NCI-H2029 treated with DMSO at 0.1 percent for 48 hours (cell line): ENCODE measurements at regions not wholly inside any gene's neighbourhood (a gene's known extent, or its start where the extent isn't known, plus 50 kb on each side); places are given as distances from the start of the nearest gene placed in this dataset.
"Not testable (repeated sequence)": the region's sequence is repeated elsewhere in the genome, so short reads cannot be mapped to it uniquely, and the experiment has no call there.

ENCODE experiments used
- DNase-seq: peaks from one replicate; lab custom pipeline; 2025; lab: John Stamatoyannopoulos, UW

DNA sequence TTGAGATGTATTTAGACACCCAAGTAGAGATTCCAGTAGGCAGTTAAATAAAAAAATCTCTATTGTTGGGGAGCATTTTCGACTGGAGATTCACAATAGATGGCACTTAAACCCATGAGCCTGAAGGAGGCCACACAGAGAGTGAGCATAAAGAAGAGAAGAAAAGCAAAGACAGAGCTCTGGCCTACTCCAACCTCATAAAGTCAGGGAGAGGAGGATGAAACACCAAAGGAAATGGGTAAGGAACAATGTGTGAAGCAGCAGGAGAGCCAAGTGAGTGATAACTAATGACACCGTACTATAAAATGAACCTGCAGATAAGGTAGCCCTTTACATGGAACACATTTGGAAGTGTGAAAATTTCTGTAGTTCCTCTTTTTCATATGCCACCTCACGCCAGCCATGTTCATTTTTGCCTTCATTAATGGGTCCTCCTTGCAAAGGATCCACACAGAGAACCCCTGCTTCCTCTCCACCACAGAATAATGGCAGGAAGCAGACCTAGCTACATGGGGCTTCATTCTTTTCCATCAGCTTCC lies 150.0 kb upstream of the SYT10 start:
- no peak for DNase-seq

GRCh38 chr12:33593753-33594152 lies 154.1 kb upstream of the SYT10 start:
- DNase-seq = no peak

DNA sequence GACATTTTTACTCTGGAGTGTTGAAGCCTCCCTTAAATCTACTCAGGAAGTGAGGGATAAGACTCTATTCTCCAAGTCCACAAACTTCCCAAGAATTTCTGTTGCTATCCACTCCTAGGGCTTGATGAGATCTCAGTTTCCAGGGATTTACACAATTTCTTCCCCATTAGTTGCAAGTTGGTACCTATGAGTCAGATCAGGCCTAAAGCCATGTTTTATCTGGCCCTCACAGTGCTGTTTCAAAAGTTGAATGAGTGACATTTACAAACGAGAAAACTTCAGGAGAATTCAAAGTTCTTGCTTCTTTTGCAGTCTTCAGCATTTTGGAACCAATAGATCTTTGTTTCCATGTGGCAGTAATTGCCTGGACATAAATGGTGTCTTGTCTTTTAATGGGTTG lies 156.4 kb upstream of the SYT10 start:
- no peak for DNase-seq

- DNase-seq = no peak
Observed at GRCh38 chr12:33596814-33597213, 157.2 kb upstream of the SYT10 start.

DNA sequence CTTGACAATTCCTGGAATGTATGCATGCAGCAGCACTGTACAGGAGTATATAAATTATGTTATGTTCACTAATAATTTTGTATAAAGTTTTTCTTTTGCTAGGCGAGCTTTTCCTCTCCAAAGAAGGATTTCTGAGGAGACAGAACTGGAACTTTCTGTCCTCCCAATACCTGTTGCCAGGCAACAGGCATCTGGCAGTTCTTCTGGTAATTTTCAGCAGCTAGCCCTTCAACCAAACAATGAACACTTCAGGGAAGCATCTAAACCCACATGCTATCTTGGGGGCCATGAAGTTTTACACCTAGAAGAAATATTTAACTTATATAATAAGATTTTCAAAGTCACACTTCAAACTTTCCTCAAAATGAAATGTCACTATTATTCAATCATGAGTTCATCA lies 162.9 kb upstream of the SYT10 start:
- no peak for DNase-seq

DNA sequence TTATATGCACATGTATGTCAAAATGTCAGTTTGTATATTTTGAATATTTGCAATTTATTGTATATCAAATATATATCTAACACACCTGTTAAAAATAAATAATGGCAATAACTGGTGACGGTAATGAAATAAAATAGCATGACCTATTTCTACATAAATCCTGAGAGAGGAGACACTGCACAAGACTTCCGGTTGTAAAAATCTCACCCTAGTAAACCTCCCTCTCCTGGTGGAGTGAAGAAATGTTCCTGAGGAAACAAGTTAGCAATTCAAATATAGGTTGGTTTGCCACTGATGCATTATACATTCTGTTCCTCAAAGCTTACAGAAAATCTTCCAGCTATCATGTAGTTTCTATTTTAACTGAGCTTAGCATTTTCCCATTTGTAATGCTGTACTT lies 166.1 kb upstream of the SYT10 start:
- no peak for DNase-seq

- no peak for DNase-seq
Observed at GRCh38 chr12:33609910-33610309, 170.3 kb upstream of the SYT10 start.

DNA sequence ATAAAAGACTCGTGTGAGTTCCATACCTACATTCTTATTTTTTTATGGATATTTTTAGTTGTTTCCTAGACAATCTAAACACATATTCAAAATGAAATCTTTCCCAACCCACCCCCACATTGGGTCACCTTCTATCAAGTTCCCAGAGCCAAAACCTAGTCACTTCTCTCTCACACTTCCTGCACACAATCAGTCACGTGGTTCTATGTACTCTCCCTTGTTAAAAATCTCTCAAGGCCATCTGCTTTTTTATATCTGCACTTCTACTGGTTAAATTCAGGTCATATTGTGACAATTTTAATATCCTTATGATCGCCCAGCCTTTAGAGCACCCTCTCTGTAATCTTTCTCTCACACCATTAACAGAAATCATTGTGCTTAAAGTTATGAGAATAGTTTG lies 175.0 kb upstream of the SYT10 start:
- no peak for DNase-seq

DNA sequence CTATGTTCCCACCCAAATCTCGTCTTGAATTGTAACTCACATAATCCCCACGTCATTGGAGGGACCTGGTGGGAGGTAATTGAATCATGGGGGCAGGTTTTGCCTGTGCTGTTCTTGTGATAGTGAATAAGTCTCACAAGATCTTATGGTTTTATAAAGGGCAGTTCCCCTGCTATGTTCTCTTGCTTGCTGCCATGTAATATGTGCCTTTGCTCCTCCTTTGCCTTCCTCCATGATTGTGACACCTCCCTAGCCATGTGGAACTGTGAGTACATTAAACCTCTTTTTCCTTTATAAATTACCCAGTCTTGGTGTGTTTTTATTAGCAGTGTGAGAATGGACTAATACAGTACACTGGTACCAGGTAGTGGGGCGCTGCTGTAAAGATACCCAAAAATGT lies 177.6 kb upstream of the SYT10 start:
- DNase-seq = no peak

- no peak for DNase-seq
Observed at GRCh38 chr12:33628087-33628486, 188.5 kb upstream of the SYT10 start.

DNA sequence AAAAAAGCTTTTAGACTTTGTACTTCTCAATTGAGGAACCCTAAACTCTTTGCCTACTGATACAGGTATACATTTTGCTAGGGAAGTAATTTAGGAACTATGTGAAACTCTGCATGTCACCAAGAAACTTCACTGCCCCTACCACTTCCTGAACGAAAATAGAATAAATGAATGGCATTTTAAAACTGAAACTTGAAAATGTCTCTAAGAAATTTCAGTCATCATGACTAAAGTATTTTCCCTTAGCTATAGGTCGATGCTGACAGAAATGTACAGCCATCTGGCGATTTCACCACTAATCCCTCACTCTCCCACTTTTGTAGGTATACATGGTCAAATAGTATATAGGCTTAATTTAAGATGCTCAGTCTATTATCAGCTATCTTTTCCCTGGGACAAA lies 194.9 kb upstream of the SYT10 start:
- no peak for DNase-seq

DNA sequence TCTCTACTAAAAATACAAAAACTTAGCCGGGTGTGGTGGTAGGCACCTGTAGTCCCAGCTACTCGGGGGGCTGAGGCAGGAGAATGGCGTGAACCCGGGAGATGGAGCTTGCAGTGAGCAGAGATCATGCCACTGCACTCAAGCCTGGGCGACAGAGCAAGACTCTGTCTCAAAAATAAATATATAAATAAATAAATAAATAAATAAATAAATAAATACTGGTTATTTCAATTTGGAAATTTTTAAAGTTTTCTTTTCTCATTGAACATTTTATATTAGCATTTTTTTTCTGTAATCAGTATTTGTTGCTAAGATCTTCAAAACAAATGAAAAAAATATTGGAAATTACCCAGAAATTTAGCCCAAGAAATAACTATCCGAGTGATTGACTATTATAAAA lies 197.3 kb upstream of the SYT10 start:
- DNase-seq = not testable (repeated sequence)

- DNase-seq = no peak
Observed at GRCh38 chr12:33639975-33640374, 200.4 kb upstream of the SYT10 start.

GRCh38 chr12:33649992-33650391 lies 210.4 kb upstream of the SYT10 start:
- no peak for DNase-seq

DNA sequence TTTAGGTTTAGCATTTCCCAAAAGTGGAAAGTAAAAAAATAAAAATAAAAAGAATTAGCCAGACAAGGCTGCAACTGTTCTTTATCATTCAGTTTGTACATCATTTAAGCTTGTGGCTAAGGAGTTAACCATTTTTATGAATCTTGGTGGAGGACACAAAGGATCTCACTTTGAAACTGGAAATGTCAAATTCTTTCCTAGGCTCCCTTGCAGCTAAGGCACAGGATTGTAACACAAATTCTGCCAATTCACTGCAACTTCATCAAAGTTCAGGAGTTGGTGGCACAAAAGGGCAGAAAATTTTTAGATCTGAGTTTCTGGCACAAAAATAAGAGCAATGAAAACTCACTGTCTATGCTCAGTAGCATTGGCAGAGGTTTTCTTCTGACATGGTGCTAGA lies 211.2 kb upstream of the SYT10 start:
- no peak for DNase-seq

DNA sequence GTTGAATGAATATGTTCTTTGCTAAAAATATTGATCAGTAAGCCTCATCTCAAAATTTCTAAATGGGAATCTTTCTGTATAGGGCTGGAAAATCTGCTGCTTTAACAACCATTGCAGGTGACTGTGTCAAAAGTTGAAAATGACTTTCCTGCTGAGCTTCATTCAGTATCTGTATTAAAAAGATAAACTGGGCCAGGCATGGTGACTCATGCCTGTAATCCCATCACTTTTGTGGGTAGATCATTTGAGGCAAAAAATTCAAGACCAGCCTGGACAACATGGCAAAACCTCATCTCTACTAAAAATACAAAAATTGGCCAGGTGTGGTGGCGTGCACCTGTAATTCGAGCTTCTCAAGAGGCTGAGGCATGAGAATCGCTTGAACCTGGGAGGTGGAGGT lies 213.7 kb upstream of the SYT10 start:
- DNase-seq = no peak

- DNase-seq = no peak
Observed at GRCh38 chr12:33654313-33654712, 214.7 kb upstream of the SYT10 start.

- DNase-seq = no peak
Observed at GRCh38 chr12:33663000-33663654, 223.5 kb upstream of the SYT10 start.

GRCh38 chr12:33669349-33669748 lies 229.7 kb upstream of the SYT10 start:
- no peak for DNase-seq

GRCh38 chr12:33670284-33670683 lies 230.7 kb upstream of the SYT10 start:
- no peak for DNase-seq

DNA sequence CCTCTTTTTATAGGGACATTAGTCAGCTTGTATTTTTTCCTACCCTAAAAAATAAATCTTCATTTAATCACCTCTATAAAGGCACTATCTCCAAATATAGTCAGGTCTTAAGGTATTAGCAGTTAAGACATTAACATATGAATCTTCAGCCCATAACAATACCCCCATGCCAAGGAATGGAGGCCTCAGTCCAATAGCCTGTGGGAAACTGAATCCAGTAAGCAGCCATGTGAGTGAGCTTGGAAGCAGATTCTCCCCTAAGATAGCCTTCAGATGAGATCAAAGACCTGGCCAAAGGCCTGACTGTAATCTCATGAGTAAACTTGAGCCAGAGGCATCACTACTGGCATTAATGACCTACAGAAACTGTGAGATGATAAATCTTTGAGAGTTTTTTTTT lies 232.1 kb upstream of the SYT10 start:
- DNase-seq = no peak

GRCh38 chr12:33672836-33673577 lies 233.4 kb upstream of the SYT10 start:
- no peak for DNase-seq

DNA sequence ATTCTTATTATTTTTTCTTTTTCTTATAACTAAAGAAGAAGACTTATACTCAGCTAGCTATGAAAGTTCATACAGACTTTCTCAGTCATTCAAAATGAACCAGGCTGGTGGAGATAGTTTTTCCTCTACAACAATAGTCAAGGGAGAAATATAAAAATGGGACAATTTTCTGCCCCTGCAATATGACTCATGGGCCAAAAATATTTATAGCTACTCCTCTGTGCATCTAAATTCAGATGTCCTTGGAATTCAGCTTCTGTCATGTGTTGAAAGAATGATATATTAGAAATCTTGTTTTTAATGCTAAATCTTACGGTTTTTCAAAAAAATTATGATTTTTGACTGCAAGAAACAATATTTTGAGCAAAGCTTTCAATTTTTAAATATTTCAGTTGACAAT lies 237.2 kb upstream of the SYT10 start:
- DNase-seq = no peak
